Fibroblast of pulmonary artery (primary cell): ENCODE measurements at regions not wholly inside any gene's neighbourhood (a gene's known extent, or its start where the extent isn't known, plus 50 kb on each side); places are given as distances from the start of the nearest gene placed in this dataset.

Experiments used
- DNase-seq: peaks from one replicate; pipeline ENCODE4 v3.0.0-alpha.2; 2010; ENCODE audit warnings: low read depth
- H3K4me3 ChIP-seq: replicated peaks from 2 replicates; pipeline ENCODE4 v1.5.1; 2011; ENCODE audit warnings: low read depth, mild to moderate bottlenecking, control low read depth, low read length, moderate library complexity
- TF ChIP-seq, protein P1 (sequence below): IDR thresholded peaks from 2 replicates; pipeline ENCODE4 v1.5.1; 2011; ENCODE audit warnings: mild to moderate bottlenecking, control low read depth, low read length, inconsistent platforms; ENCODE audit errors: missing control alignments

DNA sequence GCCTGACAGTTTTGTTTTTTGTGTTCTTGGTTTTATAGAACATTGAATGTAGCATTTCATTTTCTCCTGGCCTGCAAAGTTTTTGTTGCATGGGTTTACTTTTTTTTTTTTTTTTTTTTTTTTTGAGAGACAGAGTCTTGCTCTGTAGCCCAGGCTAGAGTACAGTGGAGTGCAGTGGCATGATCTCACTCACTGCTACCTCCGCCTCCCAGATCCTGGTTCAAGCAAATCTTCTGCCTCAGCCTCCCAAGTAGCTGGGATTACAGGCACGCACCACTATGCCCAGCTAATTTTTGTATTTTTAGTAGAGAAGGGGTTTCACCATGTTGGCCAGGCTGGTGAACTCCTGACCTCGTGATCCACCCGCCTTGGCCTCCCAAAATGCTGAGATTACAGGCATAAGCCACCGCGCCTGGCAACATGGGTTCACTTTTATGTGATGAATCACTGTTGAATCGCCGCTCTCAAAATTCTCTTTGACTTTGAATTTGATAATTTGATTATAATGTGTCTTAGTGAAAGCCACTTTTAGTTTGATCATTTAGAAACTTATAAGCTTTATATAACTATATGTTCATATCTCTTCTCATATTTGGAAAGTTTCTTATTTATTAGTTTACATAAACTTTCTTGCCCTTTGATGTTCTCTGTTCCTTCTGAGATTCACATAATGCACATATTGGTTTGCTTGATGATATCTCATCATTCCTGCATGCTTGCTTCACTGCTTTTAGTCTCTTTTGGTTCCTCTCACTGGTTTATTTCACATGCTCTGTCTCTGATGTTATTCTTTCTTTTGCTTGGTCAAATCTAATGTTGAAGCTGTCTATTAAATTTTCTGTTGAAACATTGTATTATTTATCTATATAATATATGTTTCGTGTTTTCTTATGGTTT, 589.0 kb upstream of the CNTN5 start:
- TF ChIP-seq, protein P1, sequence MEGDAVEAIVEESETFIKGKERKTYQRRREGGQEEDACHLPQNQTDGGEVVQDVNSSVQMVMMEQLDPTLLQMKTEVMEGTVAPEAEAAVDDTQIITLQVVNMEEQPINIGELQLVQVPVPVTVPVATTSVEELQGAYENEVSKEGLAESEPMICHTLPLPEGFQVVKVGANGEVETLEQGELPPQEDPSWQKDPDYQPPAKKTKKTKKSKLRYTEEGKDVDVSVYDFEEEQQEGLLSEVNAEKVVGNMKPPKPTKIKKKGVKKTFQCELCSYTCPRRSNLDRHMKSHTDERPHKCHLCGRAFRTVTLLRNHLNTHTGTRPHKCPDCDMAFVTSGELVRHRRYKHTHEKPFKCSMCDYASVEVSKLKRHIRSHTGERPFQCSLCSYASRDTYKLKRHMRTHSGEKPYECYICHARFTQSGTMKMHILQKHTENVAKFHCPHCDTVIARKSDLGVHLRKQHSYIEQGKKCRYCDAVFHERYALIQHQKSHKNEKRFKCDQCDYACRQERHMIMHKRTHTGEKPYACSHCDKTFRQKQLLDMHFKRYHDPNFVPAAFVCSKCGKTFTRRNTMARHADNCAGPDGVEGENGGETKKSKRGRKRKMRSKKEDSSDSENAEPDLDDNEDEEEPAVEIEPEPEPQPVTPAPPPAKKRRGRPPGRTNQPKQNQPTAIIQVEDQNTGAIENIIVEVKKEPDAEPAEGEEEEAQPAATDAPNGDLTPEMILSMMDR = no peak
- no peak for DNase-seq
- H3K4me3 ChIP-seq = no peak overlapping the region

- no peak overlapping the region for H3K4me3 ChIP-seq
- TF ChIP-seq, protein P1 = no peak
- DNase-seq = no peak
Measured at GRCh38 chr11:98434296-98434695, 586.5 kb upstream of the CNTN5 start.

DNA sequence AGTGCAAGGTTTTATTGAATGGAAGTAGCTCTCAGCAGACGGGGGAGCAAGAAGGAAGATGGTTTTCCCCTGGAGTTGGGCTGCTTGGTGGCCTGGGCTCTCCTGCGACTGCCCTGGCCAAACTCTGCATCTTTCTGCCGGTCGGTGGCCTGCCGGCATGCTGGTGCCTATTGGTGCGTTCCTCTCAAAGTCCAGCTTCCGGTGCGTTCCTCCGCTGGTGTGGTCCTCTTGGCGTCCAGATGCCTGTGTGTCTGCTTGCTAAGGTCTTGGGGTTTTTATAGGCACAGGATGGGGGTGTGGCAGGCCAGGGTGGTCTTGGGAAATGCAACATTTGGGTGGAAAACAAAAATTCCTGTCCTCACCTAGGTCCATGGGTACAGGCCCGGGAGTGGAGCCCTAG, 567.4 kb upstream of the CNTN5 start:
- no peak overlapping the region for H3K4me3 ChIP-seq
- DNase-seq = no peak
- TF ChIP-seq, protein P1 = no peak

DNA sequence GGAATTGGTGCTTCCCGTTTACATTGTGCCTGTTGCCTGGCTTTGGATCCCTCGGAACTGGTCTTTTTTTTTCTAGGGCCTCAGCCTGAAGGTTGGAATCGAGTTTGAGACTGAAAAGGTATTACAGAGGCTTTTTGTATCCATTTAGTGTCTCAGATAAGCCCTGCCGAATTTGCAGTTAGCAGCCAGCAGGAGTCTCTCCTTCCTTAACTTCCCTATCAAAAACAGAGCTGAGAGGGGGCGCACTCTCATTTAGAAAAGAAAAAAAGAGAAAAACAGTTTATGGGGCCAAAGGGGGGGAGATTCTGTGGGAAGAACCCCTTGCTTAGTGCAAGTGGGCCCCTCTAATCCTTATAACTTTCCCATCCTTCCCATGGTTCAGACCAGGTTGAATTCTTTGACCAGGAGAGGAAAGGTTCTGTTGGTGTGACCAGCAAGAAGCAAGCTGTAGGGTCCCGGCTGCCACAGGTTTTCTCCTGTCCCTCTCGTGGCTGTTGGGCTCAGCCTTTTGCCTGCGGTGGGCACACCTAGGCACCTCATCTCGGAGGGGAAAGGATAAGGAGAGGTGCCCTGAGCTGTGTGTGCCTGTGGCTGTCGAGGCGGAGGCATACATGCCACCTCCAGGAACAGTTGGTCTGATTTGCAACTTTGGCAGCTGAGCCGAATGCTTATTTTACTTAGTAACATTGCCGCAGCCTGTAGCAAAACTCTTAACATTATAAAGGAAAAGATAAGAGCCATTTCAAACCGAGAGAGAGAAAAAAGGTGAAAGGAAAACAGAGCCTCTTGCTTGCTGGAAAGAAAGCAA, 565.0 kb upstream of the CNTN5 start:
- DNase-seq = no peak
- no peak overlapping the region for H3K4me3 ChIP-seq
- TF ChIP-seq, protein P1 = peak; percentile 12

DNA sequence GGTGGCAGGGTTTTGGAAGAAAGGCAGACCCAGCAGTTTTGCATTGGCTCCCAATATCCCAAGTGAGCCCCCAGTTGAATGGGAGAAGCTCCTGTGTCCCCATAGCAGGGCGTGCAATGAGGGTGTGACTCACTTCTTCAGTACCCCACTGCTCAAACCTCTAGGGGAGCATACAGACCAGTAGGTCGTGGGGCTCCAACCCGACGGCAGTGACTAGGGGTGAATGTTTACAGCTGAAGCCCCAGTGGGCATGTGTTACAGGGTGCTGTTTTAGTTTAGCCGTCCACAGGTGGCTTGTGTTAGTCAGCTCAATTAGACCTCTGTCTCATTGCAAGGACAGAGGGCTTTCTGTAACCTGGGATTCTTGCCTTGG, 564.5 kb upstream of the CNTN5 start:
- TF ChIP-seq, protein P1 = no peak
- no peak for DNase-seq
- no peak overlapping the region for H3K4me3 ChIP-seq

GRCh38 chr11:98495016-98495415, 525.7 kb upstream of the CNTN5 start:
- TF ChIP-seq, protein P1 = no peak
- DNase-seq = no peak
- no peak overlapping the region for H3K4me3 ChIP-seq
